Activated naive CD8-positive, alpha-beta T cell treated with anti-CD3 and anti-CD28 coated beads for 36 hours (primary cell): ENCODE measurements at regions not wholly inside any gene's neighbourhood (a gene's known extent, or its start where the extent isn't known, plus 50 kb on each side); places are given as distances from the start of the nearest gene placed in this dataset.

Source experiments
- DNase-seq: peaks from one replicate; pipeline ENCODE4 v3.0.0; 2021
- H3K27ac Mint-ChIP-seq: one replicate; pipeline ENCODE4 v1.8.0; 2022; ENCODE audit warnings: mild to moderate bottlenecking, moderate library complexity, mixed read lengths
- H3K27me3 Mint-ChIP-seq: one replicate; pipeline ENCODE4 v1.8.0; 2022; ENCODE audit warnings: mild to moderate bottlenecking, mixed read lengths
- H3K36me3 Mint-ChIP-seq: one replicate; pipeline ENCODE4 v1.8.0; 2021; ENCODE audit warnings: mild to moderate bottlenecking, mixed read lengths
- H3K4me1 Mint-ChIP-seq: one replicate; pipeline ENCODE4 v1.8.0; 2021; ENCODE audit warnings: mixed read lengths
- H3K4me3 Mint-ChIP-seq: one replicate; pipeline ENCODE4 v1.8.0; 2022; ENCODE audit warnings: mild to moderate bottlenecking, moderate library complexity, mixed read lengths
- H3K9me3 Mint-ChIP-seq: one replicate; pipeline ENCODE4 v1.8.0; 2022; ENCODE audit warnings: mixed read lengths

GRCh38 chr1:219387211-219387610 is 213.5 kb downstream of the LYPLAL1 start:
- no peaks in the 10 kb centered on the region for H3K4me1 Mint-ChIP-seq
- DNase-seq = no peak
- H3K36me3 Mint-ChIP-seq = peaks cover 2% of the 10 kb centered on the region
- H3K27me3 Mint-ChIP-seq = no peaks in the 10 kb centered on the region
- H3K27ac Mint-ChIP-seq = no peak overlapping the region
- H3K4me3 Mint-ChIP-seq = no peak overlapping the region
- peaks cover 2% of the 10 kb centered on the region for H3K9me3 Mint-ChIP-seq

- no peak overlapping the region for H3K4me3 Mint-ChIP-seq
- no peaks in the 10 kb centered on the region for H3K36me3 Mint-ChIP-seq
- no peaks in the 10 kb centered on the region for H3K4me1 Mint-ChIP-seq
- H3K9me3 Mint-ChIP-seq = no peaks in the 10 kb centered on the region
- H3K27ac Mint-ChIP-seq = no peak overlapping the region
- DNase-seq = peak; percentile 23
- H3K27me3 Mint-ChIP-seq = no peaks in the 10 kb centered on the region
These were observed 212.2 kb downstream of the LYPLAL1 start for GRCh38 chr1:219385787-219386427.

- no peak overlapping the region for H3K27ac Mint-ChIP-seq
- no peak overlapping the region for H3K4me3 Mint-ChIP-seq
- no peaks in the 10 kb centered on the region for H3K4me1 Mint-ChIP-seq
These were observed 209.6 kb downstream of the LYPLAL1 start for GRCh38 chr1:219383281-219383680.

GRCh38 chr1:219381396-219381795 is 207.7 kb downstream of the LYPLAL1 start:
- Mint-ChIP-seq H3K27me3 (no peaks in the 10 kb centered on the region), H3K27ac (no peak overlapping the region), H3K4me1 (no peaks in the 10 kb centered on the region), H3K9me3 (no peaks in the 10 kb centered on the region), H3K4me3 (no peak overlapping the region), H3K36me3 (no peaks in the 10 kb centered on the region)
- no peak for DNase-seq

More at GRCh38 chr1:219383281-219383680, 209.6 kb downstream of the LYPLAL1 start:
- H3K27me3 Mint-ChIP-seq = no peaks in the 10 kb centered on the region
- no peaks in the 10 kb centered on the region for H3K9me3 Mint-ChIP-seq
- DNase-seq = no peak
- H3K36me3 Mint-ChIP-seq = no peaks in the 10 kb centered on the region

GRCh38 chr1:219380463-219380862 is 206.8 kb downstream of the LYPLAL1 start:
- H3K27ac Mint-ChIP-seq = no peak overlapping the region
- no peaks in the 10 kb centered on the region for H3K36me3 Mint-ChIP-seq
- no peak overlapping the region for H3K4me3 Mint-ChIP-seq
- DNase-seq = no peak
- H3K4me1 Mint-ChIP-seq = no peaks in the 10 kb centered on the region
- H3K27me3 Mint-ChIP-seq = no peaks in the 10 kb centered on the region
- no peaks in the 10 kb centered on the region for H3K9me3 Mint-ChIP-seq

- Mint-ChIP-seq H3K4me3 (no peak overlapping the region), H3K27ac (no peak overlapping the region), H3K9me3 (no peaks in the 10 kb centered on the region), H3K27me3 (no peaks in the 10 kb centered on the region), H3K4me1 (no peaks in the 10 kb centered on the region), H3K36me3 (no peaks in the 10 kb centered on the region)
- DNase-seq = no peak
These were observed 206.0 kb downstream of the LYPLAL1 start for GRCh38 chr1:219379691-219380090.

- no peak for DNase-seq
- Mint-ChIP-seq H3K36me3 (no peaks in the 10 kb centered on the region), H3K27ac (no peak overlapping the region), H3K9me3 (no peaks in the 10 kb centered on the region), H3K27me3 (no peaks in the 10 kb centered on the region), H3K4me3 (no peak overlapping the region), H3K4me1 (no peaks in the 10 kb centered on the region)
These were observed 201.0 kb downstream of the LYPLAL1 start for GRCh38 chr1:219374636-219375035.

GRCh38 chr1:219374046-219374566 is 200.4 kb downstream of the LYPLAL1 start:
- Mint-ChIP-seq H3K4me1 (no peaks in the 10 kb centered on the region), H3K27ac (no peak overlapping the region), H3K27me3 (no peaks in the 10 kb centered on the region), H3K9me3 (no peaks in the 10 kb centered on the region), H3K4me3 (no peak overlapping the region), H3K36me3 (no peaks in the 10 kb centered on the region)
- DNase-seq = no peak

- DNase-seq = no peak
- no peak overlapping the region for H3K27ac Mint-ChIP-seq
- H3K4me1 Mint-ChIP-seq = no peaks in the 10 kb centered on the region
- no peaks in the 10 kb centered on the region for H3K36me3 Mint-ChIP-seq
- no peak overlapping the region for H3K4me3 Mint-ChIP-seq
- no peaks in the 10 kb centered on the region for H3K27me3 Mint-ChIP-seq
- no peaks in the 10 kb centered on the region for H3K9me3 Mint-ChIP-seq
These were observed 199.9 kb downstream of the LYPLAL1 start for GRCh38 chr1:219373616-219373935.

- Mint-ChIP-seq H3K4me1 (no peaks in the 10 kb centered on the region), H3K4me3 (no peak overlapping the region), H3K36me3 (no peaks in the 10 kb centered on the region), H3K27me3 (no peaks in the 10 kb centered on the region), H3K9me3 (no peaks in the 10 kb centered on the region), H3K27ac (no peak overlapping the region)
- no peak for DNase-seq
These were observed 199.4 kb downstream of the LYPLAL1 start for GRCh38 chr1:219372916-219373615.

- Mint-ChIP-seq H3K4me3 (no peak overlapping the region), H3K36me3 (no peaks in the 10 kb centered on the region), H3K27me3 (no peaks in the 10 kb centered on the region), H3K9me3 (no peaks in the 10 kb centered on the region), H3K27ac (no peak overlapping the region), H3K4me1 (no peaks in the 10 kb centered on the region)
- no peak for DNase-seq
These were observed 197.8 kb downstream of the LYPLAL1 start for GRCh38 chr1:219371471-219371870.

GRCh38 chr1:219367496-219367895 is 193.8 kb downstream of the LYPLAL1 start:
- no peak for DNase-seq
- Mint-ChIP-seq H3K36me3 (no peaks in the 10 kb centered on the region), H3K4me1 (no peaks in the 10 kb centered on the region), H3K4me3 (no peak overlapping the region), H3K27me3 (no peaks in the 10 kb centered on the region), H3K9me3 (no peaks in the 10 kb centered on the region), H3K27ac (no peak overlapping the region)

GRCh38 chr1:219365451-219365850 is 191.8 kb downstream of the LYPLAL1 start:
- H3K27ac Mint-ChIP-seq = no peak overlapping the region
- no peak overlapping the region for H3K4me3 Mint-ChIP-seq
- no peaks in the 10 kb centered on the region for H3K9me3 Mint-ChIP-seq
- no peaks in the 10 kb centered on the region for H3K27me3 Mint-ChIP-seq
- H3K36me3 Mint-ChIP-seq = no peaks in the 10 kb centered on the region
- H3K4me1 Mint-ChIP-seq = no peaks in the 10 kb centered on the region
- DNase-seq = no peak

GRCh38 chr1:219362702-219363101 is 189.0 kb downstream of the LYPLAL1 start:
- no peak overlapping the region for H3K4me3 Mint-ChIP-seq
- H3K27ac Mint-ChIP-seq = no peak overlapping the region
- DNase-seq = no peak
- H3K36me3 Mint-ChIP-seq = no peaks in the 10 kb centered on the region
- H3K27me3 Mint-ChIP-seq = peaks cover 3% of the 10 kb centered on the region
- no peaks in the 10 kb centered on the region for H3K4me1 Mint-ChIP-seq
- peaks cover 2% of the 10 kb centered on the region for H3K9me3 Mint-ChIP-seq

- DNase-seq = no peak
- Mint-ChIP-seq H3K4me1 (no peaks in the 10 kb centered on the region), H3K27me3 (peaks cover 3% of the 10 kb centered on the region), H3K27ac (no peak overlapping the region), H3K9me3 (peaks cover 2% of the 10 kb centered on the region), H3K36me3 (no peaks in the 10 kb centered on the region), H3K4me3 (no peak overlapping the region)
These were observed 185.4 kb downstream of the LYPLAL1 start for GRCh38 chr1:219359126-219359525.

- Mint-ChIP-seq H3K36me3 (no peaks in the 10 kb centered on the region), H3K27me3 (peaks cover 3% of the 10 kb centered on the region), H3K27ac (no peak overlapping the region), H3K9me3 (peaks cover 2% of the 10 kb centered on the region), H3K4me3 (no peak overlapping the region), H3K4me1 (no peaks in the 10 kb centered on the region)
- no peak for DNase-seq
These were observed 184.4 kb downstream of the LYPLAL1 start for GRCh38 chr1:219358080-219358479.
